ENCODE measurements at regions not wholly inside any gene's neighbourhood (a gene's known extent, or its start where the extent isn't known, plus 50 kb on each side); places are given as distances from the start of the nearest gene placed in this dataset.

GRCh38 chr21:35377505-35378090, 328.5 kb upstream of the RUNX1 start:
- Histone ChIP-seq H3K27me3 (no peaks in the 10 kb centered on the region), H3K36me3 (no peaks in the 10 kb centered on the region), H3K27ac (no peak overlapping the region), H3K4me1 (no peaks in the 10 kb centered on the region), H3K9me3 (no peaks in the 10 kb centered on the region), H3K4me3 (no peak overlapping the region)
- TF ChIP-seq EP300 (IDR thresholded peaks at IDR 0.05) (no peak), POLR2A (IDR thresholded peaks at IDR 0.05) (no peak), POLR2AphosphoS5 (IDR thresholded peaks at IDR 0.05) (no peak)
- TF ChIP-seq, protein P1, sequence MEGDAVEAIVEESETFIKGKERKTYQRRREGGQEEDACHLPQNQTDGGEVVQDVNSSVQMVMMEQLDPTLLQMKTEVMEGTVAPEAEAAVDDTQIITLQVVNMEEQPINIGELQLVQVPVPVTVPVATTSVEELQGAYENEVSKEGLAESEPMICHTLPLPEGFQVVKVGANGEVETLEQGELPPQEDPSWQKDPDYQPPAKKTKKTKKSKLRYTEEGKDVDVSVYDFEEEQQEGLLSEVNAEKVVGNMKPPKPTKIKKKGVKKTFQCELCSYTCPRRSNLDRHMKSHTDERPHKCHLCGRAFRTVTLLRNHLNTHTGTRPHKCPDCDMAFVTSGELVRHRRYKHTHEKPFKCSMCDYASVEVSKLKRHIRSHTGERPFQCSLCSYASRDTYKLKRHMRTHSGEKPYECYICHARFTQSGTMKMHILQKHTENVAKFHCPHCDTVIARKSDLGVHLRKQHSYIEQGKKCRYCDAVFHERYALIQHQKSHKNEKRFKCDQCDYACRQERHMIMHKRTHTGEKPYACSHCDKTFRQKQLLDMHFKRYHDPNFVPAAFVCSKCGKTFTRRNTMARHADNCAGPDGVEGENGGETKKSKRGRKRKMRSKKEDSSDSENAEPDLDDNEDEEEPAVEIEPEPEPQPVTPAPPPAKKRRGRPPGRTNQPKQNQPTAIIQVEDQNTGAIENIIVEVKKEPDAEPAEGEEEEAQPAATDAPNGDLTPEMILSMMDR (IDR thresholded peaks at IDR 0.05), result no peak
- DNase-seq (ENCODE audit: low spot score in 2 of 2), result no peak
- WGBS, result 76% methylated on average over 7 of the region's 7 CpGs

DNA sequence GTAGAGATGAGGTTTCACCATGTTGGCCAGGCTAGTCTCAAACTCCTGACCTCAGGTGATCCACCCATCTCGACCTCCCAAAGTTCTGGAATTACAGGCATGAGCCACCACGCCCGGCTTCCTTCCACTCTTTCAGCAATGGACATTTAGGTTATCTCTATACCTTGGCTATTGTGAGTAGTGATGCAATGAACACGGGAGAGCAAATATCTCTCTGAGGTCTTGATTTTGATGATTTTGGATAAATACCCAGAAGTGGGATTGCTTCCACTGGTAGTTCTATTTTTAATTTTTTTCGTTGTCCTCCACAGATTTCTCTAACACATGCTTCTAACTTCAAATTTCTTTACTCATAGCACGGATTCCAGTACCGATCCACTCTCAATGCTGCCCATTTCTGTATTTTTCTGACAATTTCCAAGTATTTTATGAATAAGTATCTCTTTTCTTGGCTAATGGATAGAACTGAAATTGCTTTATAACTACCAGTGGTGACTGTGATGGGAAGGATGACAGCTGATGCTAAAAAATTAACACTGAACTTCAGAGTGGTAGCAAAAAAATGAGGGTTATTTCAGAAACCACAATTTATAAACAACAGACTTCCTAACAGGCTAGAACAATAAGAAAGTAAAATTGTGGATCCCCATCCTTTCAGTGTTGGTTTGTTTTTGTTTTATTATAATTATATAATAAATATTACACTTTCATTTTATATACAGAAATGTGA, 327.5 kb upstream of the RUNX1 start:
- H3K36me3 ChIP-seq, result no peaks in the 10 kb centered on the region
- 78% methylated on average over 7 of the region's 7 CpGs for WGBS
- no peak for DNase-seq (ENCODE audit: low spot score in 2 of 2)
- no peaks in the 10 kb centered on the region for H3K27me3 ChIP-seq
- no peak overlapping the region for H3K4me3 ChIP-seq
- H3K9me3 ChIP-seq, result no peaks in the 10 kb centered on the region
- TF ChIP-seq, protein P1 (IDR thresholded peaks at IDR 0.05), result no peak
- no peak for TF ChIP-seq POLR2AphosphoS5 (IDR thresholded peaks at IDR 0.05)
- TF ChIP-seq EP300 (IDR thresholded peaks at IDR 0.05), result no peak
- no peak for TF ChIP-seq POLR2A (IDR thresholded peaks at IDR 0.05)
- H3K4me1 ChIP-seq, result no peaks in the 10 kb centered on the region
- H3K27ac ChIP-seq, result no peak overlapping the region

GRCh38 chr21:35375115-35375514, 326.0 kb upstream of the RUNX1 start:
- WGBS, result 100% methylated on average over 1 of the region's 1 CpG
- Histone ChIP-seq H3K9me3 (no peaks in the 10 kb centered on the region), H3K4me3 (no peak overlapping the region), H3K27ac (no peak overlapping the region), H3K27me3 (no peaks in the 10 kb centered on the region), H3K36me3 (no peaks in the 10 kb centered on the region), H3K4me1 (no peaks in the 10 kb centered on the region)
- no peak for DNase-seq (ENCODE audit: low spot score in 2 of 2)
- TF ChIP-seq POLR2AphosphoS5 (IDR thresholded peaks at IDR 0.05) (no peak), EP300 (IDR thresholded peaks at IDR 0.05) (no peak), POLR2A (IDR thresholded peaks at IDR 0.05) (no peak)
- TF ChIP-seq, protein P1 (IDR thresholded peaks at IDR 0.05), result no peak

GRCh38 chr21:35373998-35374397, 324.9 kb upstream of the RUNX1 start:
- H3K4me3 ChIP-seq, result no peak overlapping the region
- no peak overlapping the region for H3K27ac ChIP-seq
- WGBS, result 94% methylated on average over 2 of the region's 2 CpGs
- no peaks in the 10 kb centered on the region for H3K36me3 ChIP-seq
- H3K27me3 ChIP-seq, result no peaks in the 10 kb centered on the region
- TF ChIP-seq, protein P1 (IDR thresholded peaks at IDR 0.05), result no peak
- TF ChIP-seq POLR2A (IDR thresholded peaks at IDR 0.05) (no peak), EP300 (IDR thresholded peaks at IDR 0.05) (no peak), POLR2AphosphoS5 (IDR thresholded peaks at IDR 0.05) (no peak)
- no peaks in the 10 kb centered on the region for H3K9me3 ChIP-seq
- no peaks in the 10 kb centered on the region for H3K4me1 ChIP-seq
- DNase-seq (ENCODE audit: low spot score in 2 of 2), result no peak

GRCh38 chr21:35372201-35372600, 323.1 kb upstream of the RUNX1 start:
- Histone ChIP-seq H3K4me3 (no peak overlapping the region), H3K4me1 (peaks cover 3% of the 10 kb centered on the region), H3K9me3 (no peaks in the 10 kb centered on the region), H3K27me3 (no peaks in the 10 kb centered on the region), H3K36me3 (no peaks in the 10 kb centered on the region), H3K27ac (no peak overlapping the region)
- 95% methylated on average over 5 of the region's 5 CpGs for whole genome bisulfite sequencing
- TF ChIP-seq POLR2AphosphoS5 (IDR thresholded peaks at IDR 0.05), result no peak
- no peak for TF ChIP-seq EP300 (IDR thresholded peaks at IDR 0.05)
- TF ChIP-seq, protein P1 (IDR thresholded peaks at IDR 0.05), result no peak
- TF ChIP-seq POLR2A (IDR thresholded peaks at IDR 0.05), result no peak
- DNase-seq (ENCODE audit: low spot score in 2 of 2), result no peak

Data from suprapubic skin (tissue), 4 donors.